WERI-Rb-1 (cell line): ENCODE measurements at regions not wholly inside any gene's neighbourhood (a gene's known extent, or its start where the extent isn't known, plus 50 kb on each side); places are given as distances from the start of the nearest gene placed in this dataset.
A peak's percentile ranks its signal among the peaks of the same experiment; 100 is the strongest.

ENCODE experiments used
- DNase-seq: peaks from one replicate; pipeline ENCODE4 v3.0.0-alpha.2; 2020
- H3K27ac ChIP-seq: fragments of 250-450 bp; sonication (Bioruptor Pico); 2 replicates; pipeline ENCODE4 v1.5.1; 2020; ENCODE audit warnings: mild to moderate bottlenecking, moderate library complexity
- H3K27me3 ChIP-seq: fragments of 250-450 bp; sonication (Bioruptor Pico); 2 replicates; pipeline ENCODE4 v1.5.1; 2021; ENCODE audit warnings: mild to moderate bottlenecking, low read depth, moderate library complexity; ENCODE audit not compliant: insufficient read depth, severe bottlenecking
- H3K36me3 ChIP-seq: fragments of 250-450 bp; sonication (Bioruptor Pico); 2 replicates; pipeline ENCODE4 v1.5.1; 2020; ENCODE audit warnings: mild to moderate bottlenecking, moderate library complexity
- H3K4me3 ChIP-seq: 2 replicates; pipeline ENCODE4 v1.5.1; 2011; ENCODE audit warnings: low read depth, mild to moderate bottlenecking, control low read depth, low read length
- H3K9me3 ChIP-seq: fragments of 250-450 bp; sonication (Bioruptor Pico); 2 replicates; pipeline ENCODE4 v1.5.1; 2021; ENCODE audit warnings: mild to moderate bottlenecking, moderate library complexity; ENCODE audit not compliant: severe bottlenecking
- TF ChIP-seq, protein P1 (sequence below): IDR thresholded peaks from 2 replicates; pipeline ENCODE4 v1.5.1; 2011; ENCODE audit warnings: low read depth, mild to moderate bottlenecking, control low read depth, inconsistent platforms, low read length

DNA sequence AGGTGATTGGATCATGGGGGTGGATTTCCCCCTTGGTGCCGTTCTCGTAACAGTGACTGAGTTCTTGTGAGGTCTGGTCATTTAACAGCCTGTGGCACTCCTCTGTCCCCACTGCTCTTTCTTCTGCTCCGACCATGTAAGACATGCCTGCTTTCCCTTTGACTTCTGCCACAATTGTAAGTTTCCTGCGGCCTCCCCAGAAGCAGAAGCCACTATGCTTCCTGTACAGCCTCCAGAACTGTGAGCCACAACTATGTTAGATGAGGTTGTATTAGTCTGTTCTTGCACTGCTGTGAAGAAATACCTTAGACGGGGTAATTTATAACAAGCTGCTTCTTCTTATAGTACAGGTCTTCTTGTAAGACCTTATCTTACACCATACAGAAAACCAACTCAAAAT, 241.7 kb upstream of the KLF14 start:
- Histone ChIP-seq H3K27ac (no peak overlapping the region), H3K4me3 (no peak overlapping the region), H3K9me3 (peaks cover 7% of the 10 kb centered on the region), H3K36me3 (no peaks in the 10 kb centered on the region), H3K27me3 (no peaks in the 10 kb centered on the region)
- no peak for DNase-seq
- TF ChIP-seq, protein P1, sequence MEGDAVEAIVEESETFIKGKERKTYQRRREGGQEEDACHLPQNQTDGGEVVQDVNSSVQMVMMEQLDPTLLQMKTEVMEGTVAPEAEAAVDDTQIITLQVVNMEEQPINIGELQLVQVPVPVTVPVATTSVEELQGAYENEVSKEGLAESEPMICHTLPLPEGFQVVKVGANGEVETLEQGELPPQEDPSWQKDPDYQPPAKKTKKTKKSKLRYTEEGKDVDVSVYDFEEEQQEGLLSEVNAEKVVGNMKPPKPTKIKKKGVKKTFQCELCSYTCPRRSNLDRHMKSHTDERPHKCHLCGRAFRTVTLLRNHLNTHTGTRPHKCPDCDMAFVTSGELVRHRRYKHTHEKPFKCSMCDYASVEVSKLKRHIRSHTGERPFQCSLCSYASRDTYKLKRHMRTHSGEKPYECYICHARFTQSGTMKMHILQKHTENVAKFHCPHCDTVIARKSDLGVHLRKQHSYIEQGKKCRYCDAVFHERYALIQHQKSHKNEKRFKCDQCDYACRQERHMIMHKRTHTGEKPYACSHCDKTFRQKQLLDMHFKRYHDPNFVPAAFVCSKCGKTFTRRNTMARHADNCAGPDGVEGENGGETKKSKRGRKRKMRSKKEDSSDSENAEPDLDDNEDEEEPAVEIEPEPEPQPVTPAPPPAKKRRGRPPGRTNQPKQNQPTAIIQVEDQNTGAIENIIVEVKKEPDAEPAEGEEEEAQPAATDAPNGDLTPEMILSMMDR: no peak

DNA sequence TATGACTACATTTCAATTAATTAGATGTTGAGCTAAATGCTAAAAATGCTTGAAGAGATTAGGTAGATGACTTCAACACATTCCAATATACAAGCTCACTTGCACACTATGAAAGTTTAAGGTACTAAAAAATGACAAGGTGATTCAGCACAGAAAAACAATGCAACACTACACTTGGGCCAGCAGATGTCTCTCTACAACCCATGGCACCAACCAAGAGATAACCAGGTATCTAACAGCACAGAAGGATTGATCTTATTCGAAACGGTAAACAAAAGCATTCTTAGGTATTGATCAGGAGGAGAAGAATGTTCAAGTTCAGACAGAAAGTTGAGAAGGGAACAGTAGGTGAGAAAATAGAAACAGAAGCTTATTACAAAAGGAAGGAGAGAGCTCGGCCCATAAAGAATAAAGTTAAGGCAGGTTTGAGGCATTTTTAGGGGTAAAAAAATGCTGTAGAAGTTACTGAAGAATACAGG, 248.2 kb upstream of the KLF14 start:
- no peaks in the 10 kb centered on the region for H3K36me3 ChIP-seq
- no peak overlapping the region for H3K27ac ChIP-seq
- no peak overlapping the region for H3K4me3 ChIP-seq
- no peaks in the 10 kb centered on the region for H3K27me3 ChIP-seq
- H3K9me3 ChIP-seq: no peaks in the 10 kb centered on the region
- TF ChIP-seq, protein P1: peak; percentile 71
- peak; percentile 15 for DNase-seq

DNA sequence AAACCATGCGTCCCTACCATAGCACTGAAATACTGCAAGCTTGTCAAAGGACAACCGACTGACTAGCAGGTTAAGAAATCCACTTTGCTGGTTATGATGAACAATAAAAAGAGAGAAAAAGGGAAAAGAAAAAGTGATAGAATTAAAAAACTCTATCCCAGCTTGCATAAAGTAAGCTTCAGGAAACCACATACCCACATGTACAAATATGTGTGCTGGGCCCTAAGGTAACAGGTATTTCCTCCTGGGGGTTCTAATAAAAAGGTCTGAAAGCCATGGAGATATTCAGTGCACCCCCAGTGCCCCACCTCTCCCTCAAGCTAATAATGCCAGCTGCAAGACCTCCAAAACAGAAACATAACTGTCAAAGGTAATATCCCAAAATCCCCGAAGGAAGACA, 248.6 kb upstream of the KLF14 start:
- TF ChIP-seq, protein P1: no peak
- H3K36me3 ChIP-seq: no peaks in the 10 kb centered on the region
- no peaks in the 10 kb centered on the region for H3K27me3 ChIP-seq
- no peaks in the 10 kb centered on the region for H3K9me3 ChIP-seq
- no peak for DNase-seq
- H3K4me3 ChIP-seq: no peak overlapping the region
- H3K27ac ChIP-seq: no peak overlapping the region

DNA sequence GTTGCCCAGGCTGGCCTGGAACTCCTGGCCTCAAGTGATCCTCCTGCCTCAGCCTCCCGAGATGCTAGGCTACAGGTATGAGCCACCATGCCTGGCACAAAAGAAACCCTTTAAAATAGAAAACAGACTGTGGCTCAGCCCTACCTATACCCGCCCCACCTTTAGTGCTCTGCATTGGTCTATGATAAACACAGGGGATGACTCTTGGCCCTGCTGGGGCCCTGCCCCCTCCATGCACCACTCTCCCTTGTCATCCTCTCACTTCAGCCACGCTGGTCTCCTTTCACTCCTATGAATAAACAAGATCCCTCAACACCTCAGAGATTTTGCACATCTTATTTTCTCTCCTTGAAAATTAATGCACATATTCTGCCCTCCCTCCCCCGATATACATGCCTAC, 251.4 kb upstream of the KLF14 start:
- TF ChIP-seq, protein P1: no peak
- no peak for DNase-seq
- H3K4me3 ChIP-seq: no peak overlapping the region
- no peaks in the 10 kb centered on the region for H3K36me3 ChIP-seq
- H3K27ac ChIP-seq: no peak overlapping the region
- no peaks in the 10 kb centered on the region for H3K9me3 ChIP-seq
- no peaks in the 10 kb centered on the region for H3K27me3 ChIP-seq

DNA sequence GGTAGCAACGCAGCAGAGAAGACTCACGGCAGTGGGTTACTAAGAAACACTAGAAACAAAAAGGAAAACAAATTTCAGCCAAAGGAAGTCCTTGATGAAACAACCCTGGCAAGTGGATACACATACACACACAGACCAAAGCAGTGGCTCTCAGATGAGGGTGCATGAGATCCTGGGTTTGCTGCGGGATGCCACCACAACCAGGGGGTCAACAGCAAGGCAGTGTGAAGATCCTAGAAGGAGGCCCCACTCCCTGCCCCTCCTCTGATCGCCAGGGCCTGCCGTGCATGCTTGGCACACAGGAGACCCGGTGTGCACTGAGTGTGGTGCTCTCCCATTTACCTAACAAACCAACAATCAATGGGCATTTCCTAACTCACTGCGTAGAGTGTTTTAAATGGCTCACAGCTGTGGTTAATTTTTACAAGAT, 252.3 kb upstream of the KLF14 start:
- H3K27ac ChIP-seq: no peak overlapping the region
- no peaks in the 10 kb centered on the region for H3K9me3 ChIP-seq
- H3K4me3 ChIP-seq: no peak overlapping the region
- no peak for DNase-seq
- H3K36me3 ChIP-seq: no peaks in the 10 kb centered on the region
- H3K27me3 ChIP-seq: no peaks in the 10 kb centered on the region
- TF ChIP-seq, protein P1: no peak

DNA sequence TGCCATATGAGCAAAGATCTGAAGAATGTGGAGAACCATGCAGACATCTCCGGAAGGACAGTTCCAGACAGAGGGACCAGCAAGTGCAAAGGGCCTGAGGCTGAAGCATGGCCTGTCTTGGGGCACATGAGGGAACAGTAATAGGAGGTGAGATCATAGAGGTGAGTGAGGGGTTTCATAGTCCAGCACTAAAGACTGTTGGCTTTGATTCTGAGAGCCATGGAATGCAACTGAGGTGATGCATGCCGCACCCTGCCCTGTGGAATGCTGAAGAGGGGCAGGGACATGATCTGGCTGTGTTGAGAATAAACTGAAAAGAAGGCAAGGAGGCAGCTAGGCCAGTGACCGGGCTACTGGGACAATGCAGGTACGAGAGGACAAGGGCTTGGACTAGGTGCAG, 253.1 kb upstream of the KLF14 start:
- Histone ChIP-seq H3K27ac (no peak overlapping the region), H3K36me3 (no peaks in the 10 kb centered on the region), H3K9me3 (no peaks in the 10 kb centered on the region), H3K27me3 (no peaks in the 10 kb centered on the region), H3K4me3 (no peak overlapping the region)
- TF ChIP-seq, protein P1: no peak
- DNase-seq: no peak
